Body of pancreas (tissue), 4 donors: ENCODE measurements at regions not wholly inside any gene's neighbourhood (a gene's known extent, or its start where the extent isn't known, plus 50 kb on each side); places are given as distances from the start of the nearest gene placed in this dataset.

Experiments used
- CTCF ChIP-seq, 7 experiments: fragments of 450-650 bp in 4 of 7; fragments of 200-600 bp in 3 of 7; sonication (generic) in 3 of 7; IDR thresholded peaks; one replicate each; pipeline ENCODE4 v1.5.1; 2016 to 2019; ENCODE audit warnings: antibody characterized with exemption in 7 of 7
- POLR2A ChIP-seq, 3 donors: fragments of 450-650 bp; IDR thresholded peaks; one replicate each; pipeline ENCODE4 v1.6.1; 2016; ENCODE audit warnings: antibody characterized with exemption in 3 of 3, mild to moderate bottlenecking in 2 of 3

- TF ChIP-seq CTCF (IDR thresholded peaks at IDR 0.05), result no peak
- no peak for TF ChIP-seq POLR2A (IDR thresholded peaks at IDR 0.05)
Measured at GRCh38 chr6:63460971-63461370, 111.3 kb upstream of the LOC128125822 start.
